IMR-90 (cell line): ENCODE measurements at regions not wholly inside any gene's neighbourhood (a gene's known extent, or its start where the extent isn't known, plus 50 kb on each side); places are given as distances from the start of the nearest gene placed in this dataset.

Experiments
- ATAC-seq: fragments of 200-7000 bp; cut with Tn5 transposase; 2 replicates; pipeline ENCODE4 v1.9.1; 2020; ENCODE audit warnings: low read depth, mild to moderate bottlenecking, moderate library complexity
- BruUV-seq: library from RNA; stranded (reverse); fragments of 400-500 nt; replicated peaks from 2 replicates; lab custom pipeline; 2021; lab: Mats Ljungman, UMichigan
- CTCF ChIA-PET: fragments of 300-600 bp; formaldehyde crosslinking; extraction: SDS; loops from one replicate; lab custom pipeline; 2021; ENCODE audit warnings: antibody characterized with exemption; lab: Yijun Ruan, JAX
- POLR2A ChIA-PET: fragments of 300-600 bp; sonication (Branson Sonifier 250); formaldehyde crosslinking; loops from one replicate; lab custom pipeline; 2022; ENCODE audit warnings: antibody characterized with exemption; ENCODE audit not compliant: unreplicated experiment; lab: Charles Lee
- DNase-seq: peaks from one replicate; pipeline ENCODE4 v3.0.0; 2013
- H2AFZ ChIP-seq: replicated peaks from 2 replicates; pipeline ENCODE3; 2013; ENCODE audit warnings: low read length, mild to moderate bottlenecking; ENCODE audit not compliant: poor library complexity
- H2AK5ac ChIP-seq: 2 replicates; pipeline ENCODE4 v1.6.1; 2013; ENCODE audit warnings: low read depth, low read length, inconsistent platforms
- H2AK9ac ChIP-seq: replicated peaks from 2 replicates; pipeline ENCODE3; 2013; ENCODE audit warnings: mild to moderate bottlenecking, low read depth, low read length, moderate library complexity; ENCODE audit not compliant: poor library complexity
- H2BK120ac ChIP-seq: 2 replicates; pipeline ENCODE4 v1.6.1; 2013; ENCODE audit warnings: low read depth, low read length, inconsistent platforms
- H2BK15ac ChIP-seq: 3 replicates; pipeline ENCODE4 v1.6.1; 2013; ENCODE audit warnings: low read depth, low read length, inconsistent platforms
- H2BK20ac ChIP-seq: 2 replicates; pipeline ENCODE4 v1.6.1; 2013; ENCODE audit warnings: low read depth, mild to moderate bottlenecking, inconsistent platforms, low read length, moderate library complexity
- H2BK5ac ChIP-seq: 2 replicates; pipeline ENCODE4 v1.6.1; 2013; ENCODE audit warnings: mild to moderate bottlenecking, low read depth, low read length, inconsistent platforms; ENCODE audit not compliant: poor library complexity, severe bottlenecking
- H3K14ac ChIP-seq: replicated peaks from 2 replicates; pipeline ENCODE4 v1.6.1; 2013; ENCODE audit warnings: low read depth, low read length, inconsistent platforms
- H3K18ac ChIP-seq: 2 replicates; pipeline ENCODE4 v1.6.1; 2013; ENCODE audit warnings: low read depth, low read length, control low read depth
- H3K23ac ChIP-seq: 2 replicates; pipeline ENCODE4 v1.6.1; 2013; ENCODE audit warnings: low read depth, low read length, inconsistent platforms
- H3K27ac ChIP-seq: 2 replicates; pipeline ENCODE4 v1.5.1; 2013; ENCODE audit warnings: mild to moderate bottlenecking, control low read depth, low read length; ENCODE audit not compliant: insufficient read depth
- H3K27me3 ChIP-seq: 2 replicates; pipeline ENCODE4 v1.6.1; 2013; ENCODE audit warnings: low read length; ENCODE audit not compliant: control insufficient read depth, insufficient read depth
- H3K36me3 ChIP-seq: 2 replicates; pipeline ENCODE4 v1.6.1; 2013; ENCODE audit warnings: low read length, mixed read lengths; ENCODE audit not compliant: control insufficient read depth, insufficient read depth
- H3K4ac ChIP-seq: 2 replicates; pipeline ENCODE4 v1.6.1; 2013; ENCODE audit warnings: low read depth, low read length, inconsistent platforms
- H3K4me1 ChIP-seq: 2 replicates; pipeline ENCODE4 v1.6.1; 2013; ENCODE audit warnings: low read length, mixed read lengths; ENCODE audit not compliant: control insufficient read depth, insufficient read depth
- H3K4me2 ChIP-seq: 2 replicates; pipeline ENCODE4 v1.6.1; 2013; ENCODE audit warnings: low read depth, mild to moderate bottlenecking, control low read depth, low read length, moderate library complexity
- H3K4me3 ChIP-seq: 2 replicates; pipeline ENCODE4 v1.5.1; 2013; ENCODE audit warnings: low read depth, mild to moderate bottlenecking, control low read depth, low read length, moderate library complexity; ENCODE audit not compliant: insufficient read depth
- H3K56ac ChIP-seq: 2 replicates; pipeline ENCODE4 v1.6.1; 2013; ENCODE audit warnings: low read length, inconsistent platforms; ENCODE audit not compliant: insufficient read depth; ENCODE audit errors: extremely low read depth
- H3K79me1 ChIP-seq, 2 experiments: 2 replicates each; pipeline ENCODE4 v1.6.1; 2013; ENCODE audit warnings: low read length in 2 of 2, inconsistent platforms in 1 of 2, low read depth in 1 of 2
- H3K9ac ChIP-seq: 2 replicates; pipeline ENCODE4 v1.6.1; 2013; ENCODE audit warnings: low read depth, low read length, control low read depth
- H3K9me1 ChIP-seq: 2 replicates; pipeline ENCODE4 v1.6.1; 2013; ENCODE audit warnings: low read length, inconsistent platforms; ENCODE audit not compliant: insufficient read depth
- H3K9me3 ChIP-seq: 2 replicates; pipeline ENCODE4 v1.6.1; 2013; ENCODE audit warnings: low read length; ENCODE audit not compliant: control insufficient read depth, insufficient read depth
- H4K20me1 ChIP-seq: 2 replicates; pipeline ENCODE4 v1.6.1; 2013; ENCODE audit warnings: low read length, inconsistent platforms; ENCODE audit not compliant: insufficient read depth
- H4K5ac ChIP-seq: 2 replicates; pipeline ENCODE4 v1.6.1; 2013; ENCODE audit warnings: mild to moderate bottlenecking, low read depth, low read length, control low read depth
- H4K8ac ChIP-seq, 2 experiments: 2 replicates each; pipeline ENCODE4 v1.6.1; 2013; ENCODE audit warnings: low read depth in 2 of 2, low read length in 2 of 2, control low read depth in 1 of 2, inconsistent platforms in 1 of 2
- H4K91ac ChIP-seq: 2 replicates; pipeline ENCODE4 v1.6.1; 2013; ENCODE audit warnings: low read depth, low read length, inconsistent platforms; ENCODE audit not compliant: insufficient read depth
- BHLHE40 ChIP-seq: fragments of 150-350 bp; IDR thresholded peaks from 2 replicates; pipeline ENCODE4 v1.6.1; 2016; ENCODE audit warnings: mild to moderate bottlenecking, low read depth, low read length
- FOS ChIP-seq: fragments of 150-350 bp; IDR thresholded peaks from 2 replicates; pipeline ENCODE4 v1.6.1; 2016; ENCODE audit warnings: low read depth, low read length
- NFE2L2 ChIP-seq: fragments of 150-350 bp; IDR thresholded peaks from 2 replicates; pipeline ENCODE4 v1.6.1; 2016; ENCODE audit warnings: low read depth, mild to moderate bottlenecking, low read length
- POLR2A ChIP-seq: IDR thresholded peaks from 2 replicates; pipeline ENCODE4 v1.6.1; 2012; ENCODE audit warnings: mild to moderate bottlenecking, low read depth, low read length
- RAD21 ChIP-seq: IDR thresholded peaks from 2 replicates; pipeline ENCODE4 v1.6.1; 2012; ENCODE audit warnings: low read length, improper control_type of control experiment
- RCOR1 ChIP-seq: IDR thresholded peaks from 2 replicates; pipeline ENCODE4 v1.6.1; 2012; ENCODE audit warnings: mild to moderate bottlenecking, low read length, improper control_type of control experiment; ENCODE audit not compliant: insufficient replicate concordance
- RFX5 ChIP-seq: IDR thresholded peaks from 2 replicates; pipeline ENCODE4 v1.8.0; 2012; ENCODE audit warnings: low read depth, mild to moderate bottlenecking, low read length, moderate library complexity
- SMC3 ChIP-seq: fragments of 150-350 bp; IDR thresholded peaks from 2 replicates; pipeline ENCODE4 v1.6.1; 2016; ENCODE audit warnings: low read depth, mild to moderate bottlenecking, antibody characterized with exemption, low read length, moderate library complexity
- USF2 ChIP-seq: fragments of 150-350 bp; IDR thresholded peaks from 2 replicates; pipeline ENCODE4 v1.6.1; 2017; ENCODE audit warnings: mild to moderate bottlenecking, antibody characterized with exemption, low read length, low read depth
- WGBS, 2 experiments: methylation state at CpG; one replicate each; pipeline versions ENCODE4 v1.1.5 to v1.1.7; 2013; ENCODE audit warnings: missing lambda C conversion rate in 2 of 2; ENCODE audit not compliant: insufficient read length in 1 of 2; ENCODE audit errors: extremely low coverage in 2 of 2; 5-methylcytosine and 5-hydroxymethylcytosine counted together
- dilution Hi-C: fragments of 300-500 bp; cut with HindIII; formaldehyde crosslinking; loops from one replicate; pipeline ENCODE4 v1.14.3; 2018; ENCODE audit warnings: low sequenced_read_pairs; ENCODE audit not compliant: unreplicated experiment
- in situ Hi-C: fragments of 300-500 bp; cut with MboI; formaldehyde crosslinking; loops from 3 replicates; pipeline ENCODE4 v1.14.3; 2019; ENCODE audit warnings: low sequenced_read_pairs, inconsistent platforms, mixed read lengths
- intact Hi-C: fragments of 100-400 bp; cut with micrococcal nuclease; formaldehyde crosslinking; loops from 2 replicates; pipeline ENCODE4 v1.10.0; 2022

GRCh38 chr9:22374051-22374450 is 72.6 kb upstream of the DMRTA1 start:
- Histone ChIP-seq H3K14ac (no peak overlapping the region), H3K4me2 (no peak overlapping the region), H3K4me1 (no peaks in the 10 kb centered on the region), H4K20me1 (no peaks in the 10 kb centered on the region), H3K36me3 (no peaks in the 10 kb centered on the region), H4K91ac (no peak overlapping the region), H4K8ac (no peak overlapping the region), H3K27me3 (no peaks in the 10 kb centered on the region), H3K9me1 (no peaks in the 10 kb centered on the region), H2BK5ac (no peak overlapping the region), H3K4ac (no peak overlapping the region), H3K18ac (no peak overlapping the region), H3K9me3 (no peaks in the 10 kb centered on the region), H2BK15ac (no peak overlapping the region), H2AK9ac (no peak overlapping the region), H2AFZ (no peak overlapping the region), H3K56ac (no peak overlapping the region), H3K4me3 (no peak overlapping the region), H2AK5ac (no peak overlapping the region), H2BK120ac (no peak overlapping the region), H2BK20ac (no peak overlapping the region), H3K79me1 (no peaks in the 10 kb centered on the region), H4K5ac (no peak overlapping the region), H3K27ac (no peak overlapping the region), H3K23ac (no peak overlapping the region), H3K9ac (no peak overlapping the region)
- in situ Hi-C loops, result no loop called here
- DNase-seq (no peak), ATAC-seq (no peak)
- WGBS, 2 experiments, result no CpG with 5 or more reads among the region's 2 CpGs
- TF ChIP-seq RAD21 (no peak), SMC3 (no peak), USF2 (no peak), RCOR1 (no peak), POLR2A (no peak), FOS (no peak), BHLHE40 (no peak), NFE2L2 (no peak), RFX5 (no peak)
- intact Hi-C loops, result no loop called here
- dilution Hi-C loops, result no loop called here
- ChIA-PET CTCF (no interaction called here), POLR2A (no interaction called here)
- BruUV-seq, result no TSS peak
